ENCODE measurements at regions not wholly inside any gene's neighbourhood (a gene's known extent, or its start where the extent isn't known, plus 50 kb on each side); places are given as distances from the start of the nearest gene placed in this dataset.

DNA sequence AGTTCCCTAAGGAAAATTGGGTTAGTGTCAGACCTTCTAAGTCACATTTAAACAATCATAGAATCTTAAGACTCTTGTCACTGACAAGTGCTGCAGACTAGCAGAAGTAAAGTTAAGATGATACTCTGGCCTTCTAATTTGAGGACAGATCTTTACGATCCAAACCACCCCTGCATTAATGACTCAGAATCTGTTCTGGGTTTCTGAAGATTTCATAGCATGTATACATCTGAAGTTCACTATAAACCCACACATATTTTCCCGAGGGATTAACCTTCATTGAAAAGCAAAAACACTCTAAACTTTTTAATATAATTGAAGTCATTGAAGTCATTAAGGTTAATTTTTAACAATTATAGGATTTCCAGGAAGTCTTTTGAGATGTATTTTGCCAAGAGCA lies 674.3 kb downstream of the IQCM start:
- TF ChIP-seq, protein P1, sequence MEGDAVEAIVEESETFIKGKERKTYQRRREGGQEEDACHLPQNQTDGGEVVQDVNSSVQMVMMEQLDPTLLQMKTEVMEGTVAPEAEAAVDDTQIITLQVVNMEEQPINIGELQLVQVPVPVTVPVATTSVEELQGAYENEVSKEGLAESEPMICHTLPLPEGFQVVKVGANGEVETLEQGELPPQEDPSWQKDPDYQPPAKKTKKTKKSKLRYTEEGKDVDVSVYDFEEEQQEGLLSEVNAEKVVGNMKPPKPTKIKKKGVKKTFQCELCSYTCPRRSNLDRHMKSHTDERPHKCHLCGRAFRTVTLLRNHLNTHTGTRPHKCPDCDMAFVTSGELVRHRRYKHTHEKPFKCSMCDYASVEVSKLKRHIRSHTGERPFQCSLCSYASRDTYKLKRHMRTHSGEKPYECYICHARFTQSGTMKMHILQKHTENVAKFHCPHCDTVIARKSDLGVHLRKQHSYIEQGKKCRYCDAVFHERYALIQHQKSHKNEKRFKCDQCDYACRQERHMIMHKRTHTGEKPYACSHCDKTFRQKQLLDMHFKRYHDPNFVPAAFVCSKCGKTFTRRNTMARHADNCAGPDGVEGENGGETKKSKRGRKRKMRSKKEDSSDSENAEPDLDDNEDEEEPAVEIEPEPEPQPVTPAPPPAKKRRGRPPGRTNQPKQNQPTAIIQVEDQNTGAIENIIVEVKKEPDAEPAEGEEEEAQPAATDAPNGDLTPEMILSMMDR (IDR thresholded peaks at IDR 0.05; ENCODE audit: low read depth, low read length, missing control alignments): no peak
- no peak for DNase-seq (ENCODE audit: extremely low read depth, low read depth)
- H3K4me3 ChIP-seq (replicated peaks; ENCODE audit: low read depth, low read length): no peak overlapping the region

DNA sequence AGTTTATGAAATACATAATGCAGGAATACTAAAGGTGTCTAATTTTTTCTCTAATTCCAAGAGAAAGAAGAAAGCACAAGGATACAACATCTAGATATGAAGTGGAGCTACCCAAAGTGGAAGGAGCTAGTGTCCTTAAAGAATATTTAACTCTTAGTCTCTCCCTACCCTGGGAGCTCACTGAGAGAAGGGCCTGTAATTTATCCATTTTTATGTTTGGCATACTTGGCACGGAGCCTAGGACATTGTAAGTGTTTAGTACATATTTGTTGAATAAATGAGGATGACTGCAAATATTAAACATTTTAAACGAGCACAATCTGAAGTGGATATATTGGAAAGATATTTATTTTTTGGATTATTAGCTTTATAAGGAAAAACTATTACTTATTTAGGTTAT lies 674.8 kb downstream of the IQCM start:
- TF ChIP-seq, protein P1 (IDR thresholded peaks at IDR 0.05; ENCODE audit: low read depth, low read length, missing control alignments): no peak
- no peak overlapping the region for H3K4me3 ChIP-seq (replicated peaks; ENCODE audit: low read depth, low read length)
- DNase-seq (ENCODE audit: extremely low read depth, low read depth): no peak

DNA sequence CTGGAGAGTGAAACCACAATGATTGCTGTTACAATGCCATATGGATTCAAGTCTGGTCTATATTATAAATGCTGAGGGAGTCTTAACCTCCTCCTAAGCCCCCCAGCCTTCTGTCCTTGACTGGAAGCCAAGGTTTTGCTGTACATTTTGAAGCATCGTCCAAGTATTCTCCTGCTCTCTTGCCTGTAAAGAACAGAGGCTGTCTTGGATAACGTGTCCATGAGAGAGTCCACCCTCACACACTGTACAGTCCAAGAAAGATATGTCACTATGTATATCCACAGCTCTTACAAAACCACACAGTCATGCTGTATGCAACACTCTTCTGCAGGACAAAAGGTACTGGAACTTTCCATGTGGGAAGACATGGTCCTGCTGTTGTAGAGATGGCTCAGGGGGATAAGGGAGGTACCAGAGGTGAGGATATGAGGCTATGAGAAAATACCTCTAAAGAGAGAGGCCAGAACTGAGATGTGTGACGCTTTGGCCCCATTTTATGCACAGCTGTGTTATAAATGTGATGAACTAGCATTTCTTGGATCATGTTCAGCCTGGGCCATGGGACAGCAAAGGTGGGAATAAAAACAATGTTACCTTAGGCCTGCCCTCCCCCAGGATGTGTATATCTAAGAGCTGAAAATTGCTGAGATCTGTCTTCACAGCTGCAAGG lies 678.6 kb downstream of the IQCM start:
- TF ChIP-seq, protein P1 (IDR thresholded peaks at IDR 0.05; ENCODE audit: low read depth, low read length, missing control alignments): no peak
- DNase-seq (ENCODE audit: extremely low read depth, low read depth): no peak
- no peak overlapping the region for H3K4me3 ChIP-seq (replicated peaks; ENCODE audit: low read depth, low read length)

DNA sequence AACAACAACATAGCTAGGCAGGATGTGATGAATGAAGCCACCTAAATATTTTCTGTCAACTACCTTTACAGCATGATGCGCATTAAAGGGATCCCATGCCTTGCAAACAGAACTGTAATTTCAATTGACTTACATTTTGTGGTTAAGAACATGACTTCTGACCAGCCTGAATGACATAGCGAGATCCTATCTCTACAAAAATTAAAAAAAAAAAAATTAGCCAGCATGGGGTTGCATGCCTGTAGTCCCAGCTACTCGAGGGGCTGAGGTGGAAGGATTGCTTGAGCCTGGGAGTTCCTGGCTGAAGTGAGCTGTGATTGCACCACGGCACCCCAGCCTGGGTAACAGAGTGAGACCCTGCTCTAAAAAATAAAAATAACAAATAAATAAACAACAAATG lies 680.6 kb downstream of the IQCM start:
- TF ChIP-seq, protein P1 (IDR thresholded peaks at IDR 0.05; ENCODE audit: low read depth, low read length, missing control alignments): no peak
- no peak overlapping the region for H3K4me3 ChIP-seq (replicated peaks; ENCODE audit: low read depth, low read length)
- no peak for DNase-seq (ENCODE audit: extremely low read depth, low read depth)

DNA sequence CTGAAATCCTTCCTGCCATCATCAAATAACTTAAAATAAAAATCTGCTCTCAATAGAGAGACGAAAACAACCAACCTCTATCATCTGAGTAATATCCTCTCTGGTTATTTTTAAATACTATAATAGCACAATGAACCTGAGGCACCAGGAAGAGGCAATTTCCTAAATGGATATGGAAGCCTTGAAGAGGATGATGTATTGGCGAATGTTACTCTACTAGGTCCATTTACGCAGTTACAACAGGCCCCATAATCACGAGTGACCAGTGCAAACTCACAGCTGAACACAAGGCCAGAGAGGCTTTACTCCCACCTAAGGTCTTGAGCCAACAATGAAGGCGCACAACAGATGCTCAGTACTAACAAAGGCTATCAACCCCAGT lies 678.8 kb upstream of the NR3C2 start:
- DNase-seq (ENCODE audit: extremely low read depth, low read depth): no peak
- H3K4me3 ChIP-seq (replicated peaks; ENCODE audit: low read depth, low read length): no peak overlapping the region
- TF ChIP-seq, protein P1 (IDR thresholded peaks at IDR 0.05; ENCODE audit: low read depth, low read length, missing control alignments): no peak

DNA sequence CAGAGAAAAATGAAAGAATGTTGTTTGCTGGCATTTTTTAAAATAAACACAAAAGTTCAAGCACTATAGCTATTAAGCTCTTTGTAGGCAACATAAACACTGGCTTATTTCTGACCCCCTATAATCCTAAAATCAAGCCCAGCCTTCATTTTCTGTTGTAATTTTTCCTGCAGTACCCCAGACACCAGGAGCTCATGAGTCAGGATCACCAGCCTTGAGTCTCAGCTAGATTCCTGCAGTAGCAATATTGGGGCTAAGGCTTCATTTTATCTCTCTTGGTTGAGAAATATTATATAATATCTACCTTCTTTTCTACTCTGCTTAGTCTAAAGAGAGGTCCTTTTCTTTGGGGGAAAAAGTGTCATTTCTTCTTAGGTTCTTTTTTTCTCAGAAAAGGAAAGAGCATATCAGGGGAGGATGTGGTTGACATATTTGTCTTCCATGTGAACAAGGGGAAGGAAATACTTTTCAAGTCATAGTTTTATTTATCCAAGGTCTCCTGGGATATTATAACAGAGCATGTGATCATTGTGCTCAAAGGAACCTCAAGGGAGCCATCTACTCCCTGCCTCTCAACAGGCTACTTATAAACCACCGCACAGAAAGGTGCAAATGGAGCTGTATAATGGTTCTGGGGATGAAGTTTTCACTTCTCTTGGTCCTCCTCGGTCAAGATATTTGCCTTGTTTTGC lies 678.3 kb upstream of the NR3C2 start:
- DNase-seq (ENCODE audit: extremely low read depth, low read depth): no peak
- H3K4me3 ChIP-seq (replicated peaks; ENCODE audit: low read depth, low read length): no peak overlapping the region
- TF ChIP-seq, protein P1 (IDR thresholded peaks at IDR 0.05; ENCODE audit: low read depth, low read length, missing control alignments): no peak

All from HFF-Myc (cell line).